GM19025 (cell line): ENCODE measurements at regions not wholly inside any gene's neighbourhood (a gene's known extent, or its start where the extent isn't known, plus 50 kb on each side); places are given as distances from the start of the nearest gene placed in this dataset.

Experiments
- ATAC-seq: cut with Tn5 transposase; IDR thresholded peaks from one replicate; pipeline ENCODE4 v1.9.1; 2021; ENCODE audit warnings: mild to moderate bottlenecking, low read depth, moderate library complexity; ENCODE audit not compliant: unreplicated experiment

GRCh38 chr5:93076566-93076965, 504.5 kb downstream of the NR2F1-AS1 start:
- no peak for ATAC-seq

GRCh38 chr5:93076096-93076495, 504.9 kb downstream of the NR2F1-AS1 start:
- no peak for ATAC-seq

GRCh38 chr5:93073547-93073946, 507.5 kb downstream of the NR2F1-AS1 start:
- ATAC-seq, result no peak

GRCh38 chr5:93072831-93073459, 508.1 kb downstream of the NR2F1-AS1 start:
- no peak for ATAC-seq

- no peak for ATAC-seq
Observed at GRCh38 chr5:93071710-93072109, 509.3 kb downstream of the NR2F1-AS1 start.

- ATAC-seq, result no peak
Observed at GRCh38 chr5:93070938-93071337, 510.1 kb downstream of the NR2F1-AS1 start.

- ATAC-seq, result no peak
Observed at GRCh38 chr5:93069276-93069675, 511.7 kb downstream of the NR2F1-AS1 start.

GRCh38 chr5:93062548-93062947, 518.5 kb downstream of the NR2F1-AS1 start:
- ATAC-seq, result no peak

- no peak for ATAC-seq
Observed at GRCh38 chr5:93058309-93058708, 522.7 kb downstream of the NR2F1-AS1 start.

- ATAC-seq, result no peak
Observed at GRCh38 chr5:93057311-93057710, 523.7 kb downstream of the NR2F1-AS1 start.

GRCh38 chr5:93055971-93056370, 525.0 kb downstream of the NR2F1-AS1 start:
- ATAC-seq, result no peak

- no peak for ATAC-seq
Observed at GRCh38 chr5:93055561-93055960, 525.5 kb downstream of the NR2F1-AS1 start.

- ATAC-seq, result no peak
Observed at GRCh38 chr5:93054424-93055163, 526.4 kb downstream of the NR2F1-AS1 start.

- no peak for ATAC-seq
Observed at GRCh38 chr5:93053825-93054224, 527.2 kb downstream of the NR2F1-AS1 start.

- no peak for ATAC-seq
Observed at GRCh38 chr5:93048858-93049257, 532.2 kb downstream of the NR2F1-AS1 start.

- ATAC-seq, result no peak
Observed at GRCh38 chr5:93044859-93045666, 536.0 kb downstream of the NR2F1-AS1 start.

- no peak for ATAC-seq
Observed at GRCh38 chr5:93039888-93040287, 541.1 kb downstream of the NR2F1-AS1 start.

GRCh38 chr5:93034621-93035590, 546.1 kb downstream of the NR2F1-AS1 start:
- no peak for ATAC-seq

- ATAC-seq, result no peak
Observed at GRCh38 chr5:93022796-93023447, 558.1 kb downstream of the NR2F1-AS1 start.

- ATAC-seq, result no peak
Observed at GRCh38 chr5:93022211-93022610, 558.8 kb downstream of the NR2F1-AS1 start.
